Loucy (cell line): ENCODE measurements at regions not wholly inside any gene's neighbourhood (a gene's known extent, or its start where the extent isn't known, plus 50 kb on each side); places are given as distances from the start of the nearest gene placed in this dataset.

ENCODE experiments used
- CTCF ChIP-seq: fragments of 200-600 bp; sonication (generic); conservative IDR thresholded peaks from 2 replicates; pipeline ENCODE4 v1.5.1; 2014; ENCODE audit warnings: mild to moderate bottlenecking, antibody characterized with exemption, low read length
- EZH2phosphoT487 ChIP-seq: fragments of 200-600 bp; IDR thresholded peaks from 2 replicates; pipeline ENCODE4 v1.6.1; 2018; ENCODE audit warnings: antibody characterized with exemption, mild to moderate bottlenecking, moderate library complexity, borderline replicate concordance

- TF ChIP-seq CTCF: no peak
- TF ChIP-seq EZH2phosphoT487: no peak
Observed at GRCh38 chr6:115843945-115844344, 216.7 kb downstream of the FRK start.
